PFSK-1 (cell line): ENCODE measurements at regions not wholly inside any gene's neighbourhood (a gene's known extent, or its start where the extent isn't known, plus 50 kb on each side); places are given as distances from the start of the nearest gene placed in this dataset.

Experiments used
- POLR2AphosphoS5 ChIP-seq: IDR thresholded peaks from 2 replicates; pipeline ENCODE4 v1.6.1; 2012; ENCODE audit warnings: low read depth, mild to moderate bottlenecking, control low read depth, low read length, moderate library complexity
- REST ChIP-seq, 2 experiments: IDR thresholded peaks; 2 replicates each; pipeline versions ENCODE4 v1.6.1 to v1.8.0; 2011 to 2012; ENCODE audit warnings: low read depth in 2 of 2, low read length in 2 of 2, control low read depth in 1 of 2, inconsistent platforms in 1 of 2, mild to moderate bottlenecking in 1 of 2, moderate library complexity in 1 of 2; ENCODE audit not compliant: insufficient read depth in 1 of 2
- TAF1 ChIP-seq: IDR thresholded peaks from 2 replicates; pipeline ENCODE4 v1.6.1; 2012; ENCODE audit warnings: low read length, control low read depth, borderline replicate concordance; ENCODE audit not compliant: insufficient read depth

GRCh38 chr1:8135250-8135649 lies 109.1 kb upstream of the ERRFI1 start:
- TF ChIP-seq REST (IDR thresholded peaks at IDR 0.05; ENCODE audit: insufficient read depth in 1 of 2, low read depth in 2 of 2, low read length in 2 of 2), result no peak
- no peak for TF ChIP-seq POLR2AphosphoS5
- no peak for TF ChIP-seq TAF1
